Neural cell (in vitro differentiated cells): ENCODE measurements at regions not wholly inside any gene's neighbourhood (a gene's known extent, or its start where the extent isn't known, plus 50 kb on each side); places are given as distances from the start of the nearest gene placed in this dataset.

Experiments
- EP300 ChIP-seq: fragments of 450-650 bp; conservative IDR thresholded peaks from 2 replicates; pipeline ENCODE4 v1.6.1; 2014; ENCODE audit warnings: antibody characterized with exemption, mild to moderate bottlenecking, moderate library complexity; ENCODE audit not compliant: poor library complexity, severe bottlenecking
- EZH2 ChIP-seq: fragments of 200-600, 300-800 bp; shearing (Covaris generic), sonication (generic); IDR thresholded peaks from 2 replicates; pipeline ENCODE4 v1.6.1; 2014; ENCODE audit warnings: antibody characterized with exemption, low read length, borderline replicate concordance, mild to moderate bottlenecking; ENCODE audit not compliant: insufficient read depth, poor library complexity, severe bottlenecking
- POLR2AphosphoS5 ChIP-seq: IDR thresholded peaks from 2 replicates; pipeline ENCODE4 v1.6.1; 2012
- RAD21 ChIP-seq: fragments of 450-650 bp; conservative IDR thresholded peaks from 2 replicates; pipeline ENCODE4 v1.6.1; 2014; ENCODE audit warnings: antibody characterized with exemption, mild to moderate bottlenecking, moderate library complexity
- TAF1 ChIP-seq: IDR thresholded peaks from 2 replicates; pipeline ENCODE4 v1.6.1; 2012; ENCODE audit warnings: low read depth
- TF ChIP-seq, protein P1 (sequence below): fragments of 450-650 bp; IDR thresholded peaks from 2 replicates; pipeline ENCODE4 v1.5.1; 2014; ENCODE audit warnings: antibody characterized with exemption, mild to moderate bottlenecking, moderate library complexity; ENCODE audit not compliant: poor library complexity, severe bottlenecking

- TF ChIP-seq, protein P1, sequence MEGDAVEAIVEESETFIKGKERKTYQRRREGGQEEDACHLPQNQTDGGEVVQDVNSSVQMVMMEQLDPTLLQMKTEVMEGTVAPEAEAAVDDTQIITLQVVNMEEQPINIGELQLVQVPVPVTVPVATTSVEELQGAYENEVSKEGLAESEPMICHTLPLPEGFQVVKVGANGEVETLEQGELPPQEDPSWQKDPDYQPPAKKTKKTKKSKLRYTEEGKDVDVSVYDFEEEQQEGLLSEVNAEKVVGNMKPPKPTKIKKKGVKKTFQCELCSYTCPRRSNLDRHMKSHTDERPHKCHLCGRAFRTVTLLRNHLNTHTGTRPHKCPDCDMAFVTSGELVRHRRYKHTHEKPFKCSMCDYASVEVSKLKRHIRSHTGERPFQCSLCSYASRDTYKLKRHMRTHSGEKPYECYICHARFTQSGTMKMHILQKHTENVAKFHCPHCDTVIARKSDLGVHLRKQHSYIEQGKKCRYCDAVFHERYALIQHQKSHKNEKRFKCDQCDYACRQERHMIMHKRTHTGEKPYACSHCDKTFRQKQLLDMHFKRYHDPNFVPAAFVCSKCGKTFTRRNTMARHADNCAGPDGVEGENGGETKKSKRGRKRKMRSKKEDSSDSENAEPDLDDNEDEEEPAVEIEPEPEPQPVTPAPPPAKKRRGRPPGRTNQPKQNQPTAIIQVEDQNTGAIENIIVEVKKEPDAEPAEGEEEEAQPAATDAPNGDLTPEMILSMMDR = no peak
- TF ChIP-seq RAD21 = no peak
- no peak for TF ChIP-seq POLR2AphosphoS5
- no peak for TF ChIP-seq EZH2
- no peak for TF ChIP-seq TAF1
- TF ChIP-seq EP300 = no peak
Observed at GRCh38 chr2:189231719-189232323, 52.3 kb upstream of the COL5A2 start.
